ENCODE measurements at regions not wholly inside any gene's neighbourhood (a gene's known extent, or its start where the extent isn't known, plus 50 kb on each side); places are given as distances from the start of the nearest gene placed in this dataset.

DNA sequence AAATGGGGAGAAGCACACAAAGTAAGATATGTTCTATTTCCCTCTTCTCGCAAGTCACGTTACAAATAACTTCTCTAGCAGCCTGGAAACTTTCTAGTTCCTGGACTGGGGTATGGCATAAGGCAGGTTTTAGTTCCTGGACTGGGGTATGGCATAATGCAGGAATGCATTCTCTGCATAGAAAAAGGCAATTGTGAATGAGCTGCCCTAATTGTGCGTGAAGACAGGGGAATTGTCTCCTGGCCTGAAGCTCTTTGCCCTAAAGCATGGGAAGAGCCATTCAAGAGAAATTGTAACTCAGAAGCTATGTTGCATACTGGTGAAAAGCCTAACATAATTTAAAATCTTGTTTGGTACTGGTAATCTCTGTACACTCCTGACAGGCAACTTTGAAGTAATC, 54.3 kb upstream of the CBLB start:
- ATAC-seq: no peak

DNA sequence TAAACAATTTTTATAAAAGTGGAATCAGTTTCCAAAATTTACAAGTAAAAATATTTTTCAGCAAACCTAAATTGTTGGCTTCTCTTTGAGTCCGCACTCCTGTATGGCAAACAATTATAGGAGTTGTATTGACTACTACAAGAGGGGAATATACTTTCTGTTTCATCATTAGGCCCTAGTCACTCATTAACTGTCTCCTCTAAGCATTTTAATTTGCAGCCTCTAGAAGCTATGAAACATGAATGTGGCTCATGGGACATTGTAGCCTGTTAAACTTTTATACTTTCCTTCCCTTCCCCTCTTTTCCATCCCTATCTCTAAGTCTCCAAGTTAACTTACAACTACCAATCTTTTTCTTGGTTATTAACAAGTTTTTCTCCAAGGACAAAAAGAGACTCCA, 58.9 kb upstream of the CBLB start:
- no peak for ATAC-seq

DNA sequence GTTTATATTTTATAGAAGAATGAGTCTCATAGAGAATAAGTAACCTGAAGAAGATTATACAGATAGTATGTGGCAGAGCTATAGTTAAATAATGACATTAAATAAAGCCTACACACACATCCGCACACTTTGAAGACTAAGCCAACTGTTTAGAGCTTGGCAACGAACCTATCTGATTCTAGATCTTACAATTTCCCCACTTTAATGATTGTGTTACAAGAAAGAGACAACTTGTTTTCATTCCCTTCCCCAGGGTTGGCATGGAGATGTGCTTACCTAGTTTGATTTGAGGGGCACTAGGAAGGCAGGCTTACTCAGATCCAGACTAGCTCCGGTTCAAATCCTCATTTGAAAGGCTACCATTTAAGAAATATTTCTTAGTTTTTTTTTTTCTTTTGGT, 61.9 kb upstream of the CBLB start:
- no peak for ATAC-seq

DNA sequence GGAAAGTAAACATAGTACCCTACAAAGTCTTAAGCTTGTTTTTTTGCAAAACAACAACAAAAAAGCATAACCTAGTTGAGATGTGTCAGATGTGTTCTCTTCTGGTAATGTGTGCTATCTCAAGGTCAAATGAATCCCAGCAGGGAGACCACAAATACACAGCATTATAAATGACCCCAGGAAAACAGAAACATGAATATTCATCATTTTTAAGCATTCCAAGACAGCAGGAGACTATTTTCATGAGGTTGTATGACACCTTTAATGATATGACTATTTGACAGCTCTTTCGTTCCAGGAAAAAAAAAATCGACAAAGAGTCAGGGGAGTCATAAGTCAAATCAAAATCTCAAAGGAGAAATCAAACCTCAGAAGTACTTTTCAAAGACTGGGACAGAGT, 62.7 kb upstream of the CBLB start:
- ATAC-seq: no peak

DNA sequence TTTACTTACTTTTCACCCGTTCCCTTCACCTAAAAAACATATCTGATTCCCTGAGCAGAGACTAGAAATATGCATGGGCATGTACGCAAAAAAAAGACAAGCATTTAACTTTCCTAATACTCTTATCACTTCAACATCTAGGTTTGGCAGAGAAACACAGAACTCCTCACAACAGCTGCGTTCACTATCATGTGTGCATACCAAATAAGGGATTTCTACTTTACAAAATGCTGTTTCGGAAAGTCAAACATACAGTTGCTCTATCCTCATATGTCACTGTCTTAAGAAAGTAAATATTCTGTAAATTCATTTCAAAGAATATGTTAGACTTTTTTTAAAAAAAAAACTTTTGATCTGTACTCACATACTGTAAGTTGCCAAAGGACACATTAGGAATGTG, 65.1 kb upstream of the CBLB start:
- no peak for ATAC-seq

DNA sequence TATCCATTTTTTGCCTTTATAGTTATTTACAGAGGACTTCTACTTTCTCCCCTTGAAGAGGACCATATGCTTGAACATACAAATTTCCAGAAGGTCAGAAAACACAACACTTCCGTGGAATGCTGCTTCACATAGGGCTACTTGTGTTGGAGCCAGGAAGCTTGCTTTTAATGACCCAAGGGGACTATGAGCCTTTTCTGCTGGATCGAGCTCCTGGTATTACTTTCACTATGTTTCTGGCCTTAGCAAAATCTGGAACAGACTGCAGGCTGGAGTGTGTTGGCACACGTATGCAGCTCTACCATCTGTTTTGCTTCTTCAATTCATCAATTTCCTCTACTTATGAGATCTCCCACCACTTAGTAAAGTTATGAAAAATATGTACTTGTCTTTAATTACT, 69.3 kb upstream of the CBLB start:
- no peak for ATAC-seq

DNA sequence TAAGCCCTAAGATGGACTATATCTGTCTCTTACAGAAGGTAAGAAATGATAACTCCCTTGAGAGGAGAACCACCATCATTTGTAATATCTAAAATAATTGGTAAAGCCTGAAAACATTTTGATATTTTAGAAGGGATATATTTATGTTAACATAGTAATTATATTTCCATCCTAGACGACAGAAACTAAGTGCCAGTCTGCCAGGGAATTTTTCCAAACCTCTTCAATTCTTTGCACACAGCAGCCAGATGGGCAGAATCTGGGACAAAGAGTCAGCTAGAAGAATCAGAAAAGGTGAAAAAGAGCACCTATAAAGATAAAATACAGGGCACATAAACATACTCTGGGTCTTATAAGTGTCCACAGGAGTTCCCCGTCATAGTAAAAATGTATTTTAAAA, 70.0 kb upstream of the CBLB start:
- ATAC-seq: no peak

DNA sequence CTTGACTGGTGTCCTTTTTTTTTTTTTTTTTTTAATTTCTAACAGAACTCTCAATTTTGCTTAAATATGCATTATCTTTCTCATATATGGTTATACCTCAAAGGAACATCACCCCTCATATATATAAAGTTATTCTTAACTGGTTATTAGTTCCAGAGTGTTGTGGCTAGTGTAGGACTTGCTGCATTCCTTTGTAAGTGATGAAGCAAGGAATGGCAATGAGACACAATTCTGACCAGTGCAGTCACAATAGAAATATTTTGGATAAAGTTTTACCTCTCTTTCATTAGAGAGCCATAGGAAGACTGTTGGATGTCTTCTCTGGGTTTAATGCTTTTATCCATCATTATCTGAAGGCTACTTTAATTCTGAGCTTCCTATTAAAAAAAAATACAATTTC, 75.5 kb upstream of the CBLB start:
- no peak for ATAC-seq

DNA sequence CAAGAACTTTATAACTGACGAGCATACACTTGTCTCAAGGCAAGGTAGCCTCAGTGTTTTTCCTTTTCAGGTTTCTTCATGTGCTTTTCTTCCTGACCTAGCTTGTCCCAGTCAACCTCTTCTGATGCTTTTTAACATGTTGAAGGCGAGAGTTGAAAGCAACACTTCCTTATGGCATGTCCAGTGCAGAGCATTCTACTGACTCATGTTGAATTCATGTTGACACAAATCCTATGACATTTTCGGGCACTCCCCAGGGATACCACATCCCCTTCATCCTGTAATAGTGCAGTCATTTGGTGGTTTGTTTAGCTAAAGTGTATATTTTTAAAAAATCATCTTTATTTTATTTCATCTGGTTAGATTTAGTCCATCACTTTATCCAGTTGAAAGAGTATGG, 75.9 kb upstream of the CBLB start:
- no peak for ATAC-seq

DNA sequence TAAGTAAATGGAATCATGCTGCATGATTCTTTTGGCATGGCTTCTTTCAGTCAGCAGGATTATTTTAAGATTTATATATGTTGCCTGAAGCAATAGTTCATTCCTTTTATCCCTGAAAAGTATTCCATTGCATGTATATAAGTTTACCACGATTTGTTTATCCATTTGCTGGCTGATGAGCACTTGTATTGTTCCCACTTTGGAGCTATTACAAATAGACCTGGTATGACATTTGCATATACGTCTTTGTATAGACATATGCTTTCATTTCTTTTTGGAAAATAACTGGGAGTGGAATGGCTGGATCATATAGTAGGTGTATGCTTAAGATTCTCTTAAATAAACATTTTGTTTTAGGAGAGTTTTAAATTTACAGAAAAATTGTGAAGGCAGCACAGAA, 79.3 kb upstream of the CBLB start:
- ATAC-seq: no peak

DNA sequence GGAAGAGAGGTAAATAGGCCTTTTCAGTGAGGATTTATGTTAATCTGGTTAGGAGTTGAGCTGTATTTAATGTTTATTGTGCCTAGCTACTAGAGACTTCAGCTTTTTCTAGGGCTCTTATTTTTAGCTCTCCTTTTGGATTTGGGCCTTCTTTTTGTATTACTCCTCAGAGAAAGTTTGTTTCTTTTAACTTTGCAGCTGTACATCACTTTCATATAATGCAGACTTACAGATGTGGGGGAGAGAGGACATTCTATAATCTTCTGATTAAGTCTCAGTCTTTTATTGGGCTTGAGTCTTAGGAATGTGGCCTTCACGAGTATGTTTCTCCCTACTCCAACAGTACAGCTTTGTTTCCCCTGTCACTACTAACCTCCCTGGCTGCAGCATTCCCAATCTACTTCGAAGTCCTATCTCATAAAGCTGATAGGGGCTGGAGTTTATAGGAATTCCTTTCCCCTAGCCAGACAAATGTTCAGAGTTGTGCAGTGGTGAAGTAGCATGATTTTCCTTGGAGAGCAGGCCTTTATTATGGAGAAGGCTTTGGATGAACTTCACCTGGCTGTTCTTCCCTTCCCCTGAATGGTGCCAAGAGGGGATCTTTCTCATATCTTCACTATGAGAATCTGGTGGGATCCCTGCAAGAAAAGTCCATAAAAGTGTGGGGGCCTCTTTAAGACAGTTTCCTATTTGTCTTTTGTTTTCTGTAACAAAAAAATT, 82.2 kb upstream of the CBLB start:
- no peak for ATAC-seq

DNA sequence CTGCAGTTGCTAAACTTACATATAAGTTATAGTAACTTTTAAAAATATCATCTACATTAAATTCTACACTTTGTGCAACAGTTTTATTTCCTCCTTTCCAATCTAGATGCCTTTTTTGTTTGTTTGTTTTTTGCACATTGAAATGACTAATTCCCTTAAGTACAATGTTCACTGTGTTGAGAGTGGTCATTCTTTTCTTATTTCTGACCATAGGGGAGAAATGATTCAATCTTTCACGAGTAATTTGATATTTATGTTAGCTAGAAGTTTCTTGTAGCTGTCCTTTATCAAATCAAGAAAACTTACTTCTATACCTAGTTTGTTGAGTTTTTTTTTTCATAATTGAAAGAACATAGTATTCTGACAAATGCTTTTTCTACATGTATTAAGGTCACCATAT, 85.0 kb upstream of the CBLB start:
- ATAC-seq: no peak

DNA sequence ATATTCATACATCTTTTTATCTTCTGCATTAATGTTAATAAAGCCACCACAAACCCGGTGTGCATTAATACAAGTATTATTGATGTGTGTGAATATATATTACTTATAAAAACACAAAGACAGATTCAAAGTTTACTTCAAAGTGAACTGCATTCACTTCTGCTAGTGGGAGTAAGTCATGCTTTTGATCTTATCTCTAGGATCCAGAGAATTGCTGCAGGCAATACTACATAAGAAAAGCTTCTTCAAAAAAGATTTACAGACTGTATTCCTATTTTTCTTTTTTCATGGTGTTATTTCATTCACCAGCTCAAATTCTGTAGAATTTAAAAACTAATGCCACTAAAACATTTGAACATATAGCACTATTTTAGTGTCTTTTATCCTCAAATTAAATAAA, 87.5 kb upstream of the CBLB start:
- ATAC-seq: no peak

DNA sequence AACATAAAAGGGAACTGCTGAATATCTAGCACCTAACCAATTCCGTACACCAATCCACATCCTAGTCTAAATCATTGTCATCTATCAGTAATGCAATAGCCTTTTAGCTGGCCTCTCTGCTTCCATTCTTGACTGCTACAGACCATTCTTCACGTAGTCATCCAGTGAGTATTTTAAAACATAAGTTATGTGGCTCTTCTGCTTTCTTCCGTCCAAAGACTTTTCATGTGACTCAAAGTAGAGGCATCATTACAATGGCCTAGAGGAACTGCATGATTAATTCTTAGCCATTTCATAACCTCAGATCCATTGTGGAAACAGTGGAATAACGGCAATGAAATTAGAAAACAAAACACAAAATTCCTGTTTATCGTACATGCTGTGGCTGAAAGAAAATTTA, 88.9 kb upstream of the CBLB start:
- no peak for ATAC-seq

DNA sequence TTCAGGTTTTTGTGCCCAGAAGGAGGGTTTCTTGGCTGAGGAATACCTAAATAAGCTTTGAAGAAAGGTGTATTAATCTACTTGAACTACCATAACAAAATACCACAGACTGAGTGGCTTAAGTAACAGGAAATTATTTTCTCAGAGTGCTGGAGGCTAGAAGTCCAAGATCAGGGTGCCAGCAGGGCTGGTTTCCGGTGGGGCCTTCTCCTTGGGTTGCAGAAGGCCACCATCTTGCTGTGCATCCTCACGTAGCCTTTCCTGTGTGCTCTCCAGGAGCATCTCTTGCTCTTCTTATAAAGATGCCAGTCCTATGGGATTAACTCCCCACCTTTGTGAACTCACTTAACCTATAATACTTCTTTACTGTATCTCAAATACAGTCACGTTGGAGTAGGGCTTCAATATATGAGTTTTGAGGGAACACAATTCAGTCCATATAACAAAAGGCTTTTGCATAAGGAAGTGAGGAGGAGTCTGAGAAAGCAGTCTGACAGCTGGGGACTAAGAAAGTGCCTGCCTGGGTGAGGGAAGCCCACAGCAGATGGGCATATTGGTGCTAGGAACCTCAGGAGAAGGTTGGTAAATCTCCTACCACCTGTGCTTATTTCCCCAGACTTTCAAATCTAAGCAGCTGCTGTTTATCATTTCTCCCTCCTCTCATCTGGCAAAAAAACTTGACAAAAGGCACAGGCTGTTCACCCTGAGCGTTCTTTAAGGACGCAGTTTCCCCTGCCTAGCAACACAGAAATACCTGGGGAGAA, 89.6 kb upstream of the CBLB start:
- no peak for ATAC-seq

DNA sequence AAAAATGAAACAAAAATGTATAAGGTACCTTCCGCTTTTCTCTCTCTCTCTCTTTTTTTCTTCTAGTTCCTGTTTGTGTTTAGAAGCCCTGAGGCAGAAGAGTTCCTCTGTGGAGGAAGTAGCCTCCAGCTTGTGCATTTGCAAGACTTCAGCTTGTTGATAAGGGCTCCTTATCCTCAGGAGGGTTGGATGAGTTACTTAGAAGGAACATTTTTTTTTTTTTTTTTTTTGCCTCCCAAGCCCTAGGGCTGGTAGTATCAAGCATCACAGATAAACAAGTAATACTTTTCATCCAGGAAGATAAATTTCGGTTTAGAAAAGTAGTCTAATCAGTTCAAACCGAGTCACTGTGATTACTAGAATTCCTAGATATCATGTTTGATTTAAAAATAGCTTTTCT, 91.0 kb upstream of the CBLB start:
- ATAC-seq: no peak

DNA sequence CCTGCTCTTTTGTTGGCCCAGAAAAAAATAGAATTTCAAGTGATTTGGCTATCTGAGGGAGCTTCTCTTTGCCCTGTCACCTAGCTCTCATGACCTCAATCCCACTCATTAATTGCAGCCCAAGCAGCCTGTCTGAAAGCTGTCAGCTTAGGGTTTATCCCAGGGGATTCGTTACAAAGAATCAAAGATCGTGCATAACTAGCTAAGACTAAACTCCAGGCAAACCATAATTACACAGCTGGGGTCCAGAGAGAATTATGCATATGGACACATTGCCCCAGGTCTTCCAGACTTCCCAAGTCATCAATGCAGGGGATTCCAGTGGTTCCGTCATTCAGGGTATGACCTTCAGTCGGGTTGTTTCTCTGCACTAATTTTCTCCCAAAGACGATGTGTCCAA, 91.6 kb upstream of the CBLB start:
- no peak for ATAC-seq

DNA sequence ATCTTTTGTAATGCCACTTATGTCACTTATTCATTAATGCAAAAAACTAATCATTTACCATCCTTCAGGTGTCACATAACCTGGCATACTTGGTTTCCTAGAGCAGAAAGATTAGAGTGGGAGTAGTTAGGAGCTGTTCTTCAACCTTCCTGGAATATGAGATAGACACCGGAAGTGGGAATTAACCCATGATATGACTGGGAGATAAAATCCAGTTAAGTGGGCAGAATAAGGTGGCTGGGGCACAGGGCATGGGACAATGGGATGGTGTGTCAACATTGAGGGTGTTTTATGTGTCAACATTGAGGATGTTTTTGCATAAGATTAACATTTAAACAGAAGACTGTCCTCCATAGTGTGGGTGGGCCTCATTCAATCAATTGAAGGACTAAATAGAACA, 94.3 kb upstream of the CBLB start:
- no peak for ATAC-seq

DNA sequence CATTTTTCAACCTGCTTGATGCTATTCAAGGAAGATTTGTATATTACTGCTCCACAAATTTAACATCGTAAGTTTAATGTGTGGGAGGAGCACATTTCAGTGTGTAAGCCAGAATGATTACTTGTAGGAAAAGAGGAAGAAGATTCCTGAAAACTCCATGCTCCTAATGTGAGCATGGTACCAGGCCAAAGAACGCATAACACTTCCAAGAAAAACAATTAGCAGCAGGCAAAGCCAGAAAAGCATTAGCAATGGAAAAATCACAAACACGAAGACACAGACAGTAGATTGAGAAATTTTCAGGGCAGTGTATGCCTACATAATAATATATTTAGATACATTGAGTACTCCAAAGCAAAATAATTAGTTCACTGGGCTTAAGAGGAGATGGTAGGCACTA, 96.6 kb upstream of the CBLB start:
- no peak for ATAC-seq

DNA sequence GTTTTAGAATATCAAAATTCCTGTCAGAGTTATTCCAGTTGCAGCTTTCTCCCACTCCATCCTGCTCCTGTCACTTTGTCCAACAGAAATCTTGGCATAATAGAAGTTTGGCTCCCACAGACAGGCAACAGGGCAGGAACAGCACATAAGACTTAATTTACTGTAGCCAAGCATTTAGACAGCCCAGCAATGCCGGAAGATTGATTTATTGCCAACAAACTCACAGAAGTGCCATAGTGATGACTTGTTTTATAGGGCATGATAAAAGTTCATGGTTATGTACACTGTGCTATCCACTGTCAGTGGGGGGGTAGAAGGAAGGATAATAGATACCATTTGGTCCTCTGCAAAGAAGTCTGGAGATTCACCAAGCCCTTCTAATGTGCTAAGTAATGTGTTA, 98.3 kb upstream of the CBLB start:
- ATAC-seq: no peak

DNA sequence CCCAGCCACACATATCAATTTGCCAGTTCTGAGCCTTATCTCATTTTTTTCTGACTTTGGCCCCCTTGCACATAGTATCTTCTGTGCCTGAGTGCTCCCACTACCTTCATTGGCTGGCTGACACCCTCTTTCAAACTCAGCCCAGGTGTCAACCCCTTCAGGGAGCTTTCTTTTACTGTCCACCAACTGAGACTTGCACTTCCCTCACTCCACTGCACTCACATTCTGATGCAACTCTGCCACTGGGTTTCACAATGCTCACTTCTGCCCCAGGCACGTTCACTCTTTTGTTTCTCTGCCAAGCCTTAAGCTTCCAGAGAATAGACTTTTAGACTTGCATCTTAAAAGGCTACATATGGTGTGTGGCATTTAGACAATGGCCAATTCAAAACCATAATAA, 101.5 kb upstream of the CBLB start:
- ATAC-seq: no peak

DNA sequence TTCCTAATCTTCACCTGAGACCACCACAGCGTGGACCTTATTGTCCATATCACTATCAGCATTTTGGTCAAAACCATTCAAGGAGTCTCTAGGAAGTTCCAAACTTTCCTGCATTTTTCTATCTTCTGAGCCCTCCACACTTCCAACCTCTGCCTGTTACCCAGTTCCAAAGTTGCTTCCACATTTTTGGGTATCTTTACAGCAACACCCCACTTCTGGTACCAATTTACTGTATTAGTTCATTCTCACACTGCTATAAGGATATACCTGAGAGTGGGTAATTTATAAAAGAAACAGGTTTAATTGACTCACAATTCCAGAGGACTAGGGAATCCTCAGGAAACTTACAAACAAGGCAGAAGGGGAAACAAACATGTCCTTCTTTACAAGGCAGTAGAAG, 103.3 kb upstream of the CBLB start:
- ATAC-seq: no peak

DNA sequence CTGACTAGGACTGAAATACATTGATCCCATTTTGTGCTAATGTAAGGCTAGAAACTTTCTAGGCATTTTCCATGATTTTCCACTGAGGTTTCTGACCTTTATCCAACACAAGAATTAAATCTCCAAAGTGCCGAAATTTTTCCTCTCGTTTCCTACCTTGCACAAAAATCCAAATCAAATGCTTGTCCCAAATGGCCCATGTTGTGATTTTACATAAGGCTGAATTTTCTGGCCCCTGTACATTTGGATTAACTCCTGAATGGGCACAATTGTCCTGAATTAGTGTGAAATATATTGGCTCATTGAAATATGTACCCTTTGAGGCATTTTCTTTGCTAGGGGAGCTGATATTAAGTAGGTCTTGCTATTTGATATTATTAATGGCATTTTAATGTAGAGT, 105.6 kb upstream of the CBLB start:
- no peak for ATAC-seq

DNA sequence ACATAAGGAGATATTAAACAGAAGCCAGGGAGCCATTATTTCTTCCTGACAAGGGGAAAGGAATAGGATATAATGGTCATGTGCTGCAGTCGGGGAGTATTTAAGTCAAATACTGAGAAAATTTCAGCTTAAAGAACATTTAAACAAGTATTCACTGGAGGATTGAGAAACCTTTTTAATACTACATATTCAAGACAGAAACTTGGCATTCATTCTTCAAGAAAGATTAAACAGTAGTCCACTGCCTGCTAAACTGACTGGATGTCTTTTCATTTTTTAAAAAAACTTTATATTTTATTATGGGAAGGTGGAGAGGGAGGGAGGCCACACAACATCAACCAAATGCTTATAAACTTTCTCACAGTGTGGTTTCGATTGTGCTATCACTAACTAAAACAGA, 107.4 kb upstream of the CBLB start:
- ATAC-seq: no peak

DNA sequence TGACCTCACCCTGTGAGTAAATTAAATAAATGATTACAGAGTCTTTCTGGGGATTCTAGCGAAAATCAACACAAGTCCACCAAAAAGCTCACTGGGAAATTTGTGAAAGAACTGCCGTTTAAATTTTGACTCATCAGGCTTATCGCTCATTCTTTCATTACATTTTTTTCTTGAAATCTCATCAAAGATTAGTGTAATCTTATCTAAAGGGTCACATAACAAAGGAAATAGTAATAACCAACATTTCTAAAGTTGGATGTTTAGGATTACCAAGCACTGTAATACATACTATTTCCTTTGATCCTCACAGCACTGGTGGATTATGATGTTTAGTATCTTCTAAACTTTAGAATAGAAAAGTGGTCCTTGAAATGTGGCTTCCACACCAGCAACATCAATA, 111.1 kb upstream of the CBLB start:
- no peak for ATAC-seq

Measured in activated CD4-positive, CD25-positive, alpha-beta regulatory T cell treated with anti-CD3 and anti-CD28 coated beads, Interleukin-2, amount 50 U/mL, for 24 hours (primary cell).